ENCODE measurements at regions not wholly inside any gene's neighbourhood (a gene's known extent, or its start where the extent isn't known, plus 50 kb on each side); places are given as distances from the start of the nearest gene placed in this dataset.

DNA sequence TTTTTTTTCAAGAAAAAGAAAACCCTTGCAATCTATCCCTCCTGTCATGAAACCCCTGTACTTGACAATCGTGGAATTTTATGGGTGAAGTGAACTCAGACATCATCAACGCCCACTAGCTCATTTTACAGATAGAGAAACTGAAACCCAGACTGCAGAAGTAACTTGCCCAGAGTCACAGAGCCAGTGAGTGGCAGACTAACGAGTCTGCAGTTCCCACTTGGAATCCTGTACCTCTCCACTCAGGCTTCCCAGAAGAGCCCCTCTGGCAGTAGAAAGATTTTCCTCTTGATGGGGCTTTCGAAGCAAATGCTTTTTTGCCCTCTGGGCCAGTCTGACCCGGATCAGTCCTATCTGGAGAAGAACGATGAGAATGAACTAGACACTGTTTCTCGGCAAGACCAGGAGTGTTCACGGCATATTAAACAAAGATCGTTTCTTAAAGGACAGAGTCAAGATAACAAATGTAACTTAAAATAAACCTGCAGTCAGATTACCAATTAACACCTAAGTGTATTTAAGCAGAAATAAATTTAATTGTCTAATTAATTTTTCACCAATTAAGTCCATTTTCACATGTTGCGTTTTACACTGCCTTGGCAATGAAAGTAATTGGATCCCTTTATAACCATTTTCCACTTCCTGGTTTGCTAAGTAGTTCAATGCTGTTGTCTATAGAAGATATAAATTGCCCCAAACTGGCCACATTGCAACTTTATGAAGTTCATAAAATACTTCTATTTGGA, 61.3 kb upstream of the CREB3L1 start:
- TF ChIP-seq EZH2 (IDR thresholded peaks at IDR 0.05) (no peak), POLR2AphosphoS5 (IDR thresholded peaks at IDR 0.05; ENCODE audit: borderline replicate concordance, low read depth, low read length) (no peak), FOXP2 (optimal IDR thresholded peaks at IDR 0.05; ENCODE audit: control extremely low read depth, extremely low read length, insufficient read depth) (no peak)

Measured in SK-N-MC (cell line).